ENCODE measurements at regions not wholly inside any gene's neighbourhood (a gene's known extent, or its start where the extent isn't known, plus 50 kb on each side); places are given as distances from the start of the nearest gene placed in this dataset.
A peak's percentile ranks its signal among the peaks of the same experiment; 100 is the strongest.
"Not testable (repeated sequence)": the region's sequence is repeated elsewhere in the genome, so short reads cannot be mapped to it uniquely, and the experiment has no call there.

GRCh38 chr1:229736376-229736775, 110.3 kb downstream of the URB2 start:
- no peaks in the 10 kb centered on the region for H3K27me3 ChIP-seq (ENCODE audit: control insufficient read depth in 5 of 5, insufficient read depth in 4 of 5, low read length in 5 of 5)
- H3K36me3 ChIP-seq (ENCODE audit: control insufficient read depth in 5 of 5, insufficient read depth in 5 of 5, low read length in 5 of 5), result no peaks in the 10 kb centered on the region
- no peak overlapping the region for H3K4me3 ChIP-seq (ENCODE audit: low read depth in 1 of 5, low read length in 5 of 5)
- H3K9me3 ChIP-seq (ENCODE audit: control insufficient read depth in 5 of 5, low read length in 5 of 5), result peaks cover 6 to 21% (median 13%) of the 10 kb centered on the region in 5 donors
- H3K9ac ChIP-seq (ENCODE audit: low read length in 5 of 5), result no peak overlapping the region
- no peak overlapping the region for H3K27ac ChIP-seq (ENCODE audit: low read depth, low read length)
- no peaks in the 10 kb centered on the region for H3K4me1 ChIP-seq (ENCODE audit: control insufficient read depth in 5 of 5, insufficient read depth in 5 of 5, low read length in 5 of 5)

GRCh38 chr1:229742614-229743013, 116.6 kb downstream of the URB2 start:
- H3K9me3 ChIP-seq (ENCODE audit: control insufficient read depth in 5 of 5, low read length in 5 of 5), result peaks cover under 1 to 16% (median 11%) of the 10 kb centered on the region in 5 donors
- H3K27ac ChIP-seq (ENCODE audit: low read depth, low read length); H3K36me3 ChIP-seq (ENCODE audit: control insufficient read depth in 5 of 5, insufficient read depth in 5 of 5, low read length in 5 of 5); H3K4me3 ChIP-seq (ENCODE audit: low read depth in 1 of 5, low read length in 5 of 5); H3K4me1 ChIP-seq (ENCODE audit: control insufficient read depth in 5 of 5, insufficient read depth in 5 of 5, low read length in 5 of 5); H3K9ac ChIP-seq (ENCODE audit: low read length in 5 of 5); H3K27me3 ChIP-seq (ENCODE audit: control insufficient read depth in 5 of 5, insufficient read depth in 4 of 5, low read length in 5 of 5): not testable (repeated sequence)

- H3K9ac ChIP-seq (ENCODE audit: low read length in 5 of 5), result no peak overlapping the region
- no peaks in the 10 kb centered on the region for H3K36me3 ChIP-seq (ENCODE audit: control insufficient read depth in 5 of 5, insufficient read depth in 5 of 5, low read length in 5 of 5)
- no peaks in the 10 kb centered on the region for H3K4me1 ChIP-seq (ENCODE audit: control insufficient read depth in 5 of 5, insufficient read depth in 5 of 5, low read length in 5 of 5)
- H3K9me3 ChIP-seq (ENCODE audit: control insufficient read depth in 5 of 5, low read length in 5 of 5), result no peaks in the 10 kb centered on the region
- H3K27ac ChIP-seq (ENCODE audit: low read depth, low read length), result no peak overlapping the region
- H3K4me3 ChIP-seq (ENCODE audit: low read depth in 1 of 5, low read length in 5 of 5), result no peak overlapping the region
- H3K27me3 ChIP-seq (ENCODE audit: control insufficient read depth in 5 of 5, insufficient read depth in 4 of 5, low read length in 5 of 5), result no peaks in the 10 kb centered on the region
Measured at GRCh38 chr1:229749992-229750391, 123.9 kb downstream of the URB2 start.

GRCh38 chr1:229751610-229752009, 125.6 kb downstream of the URB2 start:
- no peaks in the 10 kb centered on the region for H3K27me3 ChIP-seq (ENCODE audit: control insufficient read depth in 5 of 5, insufficient read depth in 4 of 5, low read length in 5 of 5)
- H3K36me3 ChIP-seq (ENCODE audit: control insufficient read depth in 5 of 5, insufficient read depth in 5 of 5, low read length in 5 of 5), result no peaks in the 10 kb centered on the region
- no peak overlapping the region for H3K27ac ChIP-seq (ENCODE audit: low read depth, low read length)
- H3K9ac ChIP-seq (ENCODE audit: low read length in 5 of 5), result no peak overlapping the region
- H3K9me3 ChIP-seq (ENCODE audit: control insufficient read depth in 5 of 5, low read length in 5 of 5), result peaks cover 1 to 3% (median 2%) of the 10 kb centered on the region in 5 donors
- H3K4me1 ChIP-seq (ENCODE audit: control insufficient read depth in 5 of 5, insufficient read depth in 5 of 5, low read length in 5 of 5), result no peaks in the 10 kb centered on the region
- no peak overlapping the region for H3K4me3 ChIP-seq (ENCODE audit: low read depth in 1 of 5, low read length in 5 of 5)

- Histone ChIP-seq H3K36me3 (ENCODE audit: control insufficient read depth in 5 of 5, insufficient read depth in 5 of 5, low read length in 5 of 5) (no peaks in the 10 kb centered on the region), H3K4me1 (ENCODE audit: control insufficient read depth in 5 of 5, insufficient read depth in 5 of 5, low read length in 5 of 5) (no peaks in the 10 kb centered on the region), H3K27me3 (ENCODE audit: control insufficient read depth in 5 of 5, insufficient read depth in 4 of 5, low read length in 5 of 5) (no peaks in the 10 kb centered on the region), H3K4me3 (ENCODE audit: low read depth in 1 of 5, low read length in 5 of 5) (no peak overlapping the region), H3K27ac (ENCODE audit: low read depth, low read length) (no peak overlapping the region), H3K9ac (ENCODE audit: low read length in 5 of 5) (no peak overlapping the region), H3K9me3 (ENCODE audit: control insufficient read depth in 5 of 5, low read length in 5 of 5) (peaks cover 9 to 13% (median 11%) of the 10 kb centered on the region in 5 donors)
Measured at GRCh38 chr1:229752679-229753078, 126.6 kb downstream of the URB2 start.

- Histone ChIP-seq H3K36me3 (ENCODE audit: control insufficient read depth in 5 of 5, insufficient read depth in 5 of 5, low read length in 5 of 5) (no peaks in the 10 kb centered on the region), H3K27me3 (ENCODE audit: control insufficient read depth in 5 of 5, insufficient read depth in 4 of 5, low read length in 5 of 5) (no peaks in the 10 kb centered on the region), H3K4me3 (ENCODE audit: low read depth in 1 of 5, low read length in 5 of 5) (no peak overlapping the region), H3K27ac (ENCODE audit: low read depth, low read length) (no peak overlapping the region), H3K9me3 (ENCODE audit: control insufficient read depth in 5 of 5, low read length in 5 of 5) (peaks cover 9 to 19% (median 16%) of the 10 kb centered on the region in 5 donors), H3K4me1 (ENCODE audit: control insufficient read depth in 5 of 5, insufficient read depth in 5 of 5, low read length in 5 of 5) (no peaks in the 10 kb centered on the region), H3K9ac (ENCODE audit: low read length in 5 of 5) (no peak overlapping the region)
Measured at GRCh38 chr1:229753764-229754551, 127.9 kb downstream of the URB2 start.

- Histone ChIP-seq H3K4me3 (ENCODE audit: low read depth in 1 of 5, low read length in 5 of 5) (peak overlapping the region in 1 of 5 donors; percentile 9), H3K4me1 (ENCODE audit: control insufficient read depth in 5 of 5, insufficient read depth in 5 of 5, low read length in 5 of 5) (no peaks in the 10 kb centered on the region), H3K9me3 (ENCODE audit: control insufficient read depth in 5 of 5, low read length in 5 of 5) (peaks cover 9 to 19% (median 16%) of the 10 kb centered on the region in 5 donors), H3K27me3 (ENCODE audit: control insufficient read depth in 5 of 5, insufficient read depth in 4 of 5, low read length in 5 of 5) (no peaks in the 10 kb centered on the region), H3K36me3 (ENCODE audit: control insufficient read depth in 5 of 5, insufficient read depth in 5 of 5, low read length in 5 of 5) (no peaks in the 10 kb centered on the region), H3K9ac (ENCODE audit: low read length in 5 of 5) (no peak overlapping the region), H3K27ac (ENCODE audit: low read depth, low read length) (no peak overlapping the region)
Measured at GRCh38 chr1:229756666-229757065, 130.6 kb downstream of the URB2 start.

GRCh38 chr1:229757226-229757625, 131.2 kb downstream of the URB2 start:
- Histone ChIP-seq H3K4me3 (ENCODE audit: low read depth in 1 of 5, low read length in 5 of 5) (no peak overlapping the region), H3K9ac (ENCODE audit: low read length in 5 of 5) (no peak overlapping the region), H3K36me3 (ENCODE audit: control insufficient read depth in 5 of 5, insufficient read depth in 5 of 5, low read length in 5 of 5) (no peaks in the 10 kb centered on the region), H3K9me3 (ENCODE audit: control insufficient read depth in 5 of 5, low read length in 5 of 5) (peaks cover 9 to 19% (median 16%) of the 10 kb centered on the region in 5 donors), H3K4me1 (ENCODE audit: control insufficient read depth in 5 of 5, insufficient read depth in 5 of 5, low read length in 5 of 5) (no peaks in the 10 kb centered on the region), H3K27me3 (ENCODE audit: control insufficient read depth in 5 of 5, insufficient read depth in 4 of 5, low read length in 5 of 5) (no peaks in the 10 kb centered on the region), H3K27ac (ENCODE audit: low read depth, low read length) (no peak overlapping the region)

GRCh38 chr1:229758101-229759036, 132.3 kb downstream of the URB2 start:
- H3K4me3 ChIP-seq (ENCODE audit: low read depth in 1 of 5, low read length in 5 of 5), result no peak overlapping the region
- no peak overlapping the region for H3K9ac ChIP-seq (ENCODE audit: low read length in 5 of 5)
- H3K9me3 ChIP-seq (ENCODE audit: control insufficient read depth in 5 of 5, low read length in 5 of 5), result peaks cover 9 to 19% (median 16%) of the 10 kb centered on the region in 5 donors
- H3K27ac ChIP-seq (ENCODE audit: low read depth, low read length), result no peak overlapping the region
- H3K27me3 ChIP-seq (ENCODE audit: control insufficient read depth in 5 of 5, insufficient read depth in 4 of 5, low read length in 5 of 5), result no peaks in the 10 kb centered on the region
- no peaks in the 10 kb centered on the region for H3K36me3 ChIP-seq (ENCODE audit: control insufficient read depth in 5 of 5, insufficient read depth in 5 of 5, low read length in 5 of 5)
- no peaks in the 10 kb centered on the region for H3K4me1 ChIP-seq (ENCODE audit: control insufficient read depth in 5 of 5, insufficient read depth in 5 of 5, low read length in 5 of 5)

- H3K27me3 ChIP-seq (ENCODE audit: control insufficient read depth in 5 of 5, insufficient read depth in 4 of 5, low read length in 5 of 5), result no peaks in the 10 kb centered on the region
Measured at GRCh38 chr1:229759037-229759435, 133.0 kb downstream of the URB2 start.

More at GRCh38 chr1:229759037-229759435, 133.0 kb downstream of the URB2 start:
- H3K4me3 ChIP-seq (ENCODE audit: low read depth in 1 of 5, low read length in 5 of 5), result no peak overlapping the region
- no peaks in the 10 kb centered on the region for H3K36me3 ChIP-seq (ENCODE audit: control insufficient read depth in 5 of 5, insufficient read depth in 5 of 5, low read length in 5 of 5)
- H3K9me3 ChIP-seq (ENCODE audit: control insufficient read depth in 5 of 5, low read length in 5 of 5), result peaks cover 9 to 19% (median 16%) of the 10 kb centered on the region in 5 donors
- no peaks in the 10 kb centered on the region for H3K4me1 ChIP-seq (ENCODE audit: control insufficient read depth in 5 of 5, insufficient read depth in 5 of 5, low read length in 5 of 5)
- no peak overlapping the region for H3K27ac ChIP-seq (ENCODE audit: low read depth, low read length)
- H3K9ac ChIP-seq (ENCODE audit: low read length in 5 of 5), result no peak overlapping the region
